ENCODE measurements at regions not wholly inside any gene's neighbourhood (a gene's known extent, or its start where the extent isn't known, plus 50 kb on each side); places are given as distances from the start of the nearest gene placed in this dataset.

GRCh38 chr9:85151741-85152140, 482.2 kb downstream of the NTRK2 start:
- no peak for DNase-seq (ENCODE audit: low read depth)

- no peak for DNase-seq (ENCODE audit: low read depth)
Measured at GRCh38 chr9:85151162-85151561, 481.6 kb downstream of the NTRK2 start.

GRCh38 chr9:85147046-85147640, 477.6 kb downstream of the NTRK2 start:
- DNase-seq (ENCODE audit: low read depth) = no peak

GRCh38 chr9:85142968-85143367, 473.4 kb downstream of the NTRK2 start:
- no peak for DNase-seq (ENCODE audit: low read depth)

- DNase-seq (ENCODE audit: low read depth) = no peak
Measured at GRCh38 chr9:85142496-85142911, 473.0 kb downstream of the NTRK2 start.

- no peak for DNase-seq (ENCODE audit: low read depth)
Measured at GRCh38 chr9:85137696-85138095, 468.2 kb downstream of the NTRK2 start.

GRCh38 chr9:85136987-85137386, 467.5 kb downstream of the NTRK2 start:
- no peak for DNase-seq (ENCODE audit: low read depth)

GRCh38 chr9:85136507-85136906, 467.0 kb downstream of the NTRK2 start:
- DNase-seq (ENCODE audit: low read depth) = no peak

GRCh38 chr9:85130764-85131163, 461.2 kb downstream of the NTRK2 start:
- no peak for DNase-seq (ENCODE audit: low read depth)

GRCh38 chr9:85130260-85130659, 460.7 kb downstream of the NTRK2 start:
- no peak for DNase-seq (ENCODE audit: low read depth)

GRCh38 chr9:85129514-85129913, 460.0 kb downstream of the NTRK2 start:
- DNase-seq (ENCODE audit: low read depth) = no peak

GRCh38 chr9:85118990-85119755, 449.6 kb downstream of the NTRK2 start:
- DNase-seq (ENCODE audit: low read depth) = no peak

- DNase-seq (ENCODE audit: low read depth) = no peak
Measured at GRCh38 chr9:85117831-85118230, 448.3 kb downstream of the NTRK2 start.

GRCh38 chr9:85115473-85115872, 445.9 kb downstream of the NTRK2 start:
- DNase-seq (ENCODE audit: low read depth) = no peak

GRCh38 chr9:85114799-85115198, 445.3 kb downstream of the NTRK2 start:
- no peak for DNase-seq (ENCODE audit: low read depth)

GRCh38 chr9:85112933-85113418, 443.4 kb downstream of the NTRK2 start:
- DNase-seq (ENCODE audit: low read depth) = no peak

- DNase-seq (ENCODE audit: low read depth) = no peak
Measured at GRCh38 chr9:85112391-85112790, 442.9 kb downstream of the NTRK2 start.

- no peak for DNase-seq (ENCODE audit: low read depth)
Measured at GRCh38 chr9:85108746-85109145, 439.2 kb downstream of the NTRK2 start.

GRCh38 chr9:85108229-85108628, 438.7 kb downstream of the NTRK2 start:
- DNase-seq (ENCODE audit: low read depth) = no peak

GRCh38 chr9:85089188-85089969, 419.9 kb downstream of the NTRK2 start:
- no peak for DNase-seq (ENCODE audit: low read depth)

GRCh38 chr9:85081963-85082362, 412.4 kb downstream of the NTRK2 start:
- DNase-seq (ENCODE audit: low read depth) = no peak

- DNase-seq (ENCODE audit: low read depth) = no peak
Measured at GRCh38 chr9:85079349-85079748, 409.8 kb downstream of the NTRK2 start.

- DNase-seq (ENCODE audit: low read depth) = no peak
Measured at GRCh38 chr9:85077944-85078343, 408.4 kb downstream of the NTRK2 start.
